ENCODE measurements at regions not wholly inside any gene's neighbourhood (a gene's known extent, or its start where the extent isn't known, plus 50 kb on each side); places are given as distances from the start of the nearest gene placed in this dataset.

DNA sequence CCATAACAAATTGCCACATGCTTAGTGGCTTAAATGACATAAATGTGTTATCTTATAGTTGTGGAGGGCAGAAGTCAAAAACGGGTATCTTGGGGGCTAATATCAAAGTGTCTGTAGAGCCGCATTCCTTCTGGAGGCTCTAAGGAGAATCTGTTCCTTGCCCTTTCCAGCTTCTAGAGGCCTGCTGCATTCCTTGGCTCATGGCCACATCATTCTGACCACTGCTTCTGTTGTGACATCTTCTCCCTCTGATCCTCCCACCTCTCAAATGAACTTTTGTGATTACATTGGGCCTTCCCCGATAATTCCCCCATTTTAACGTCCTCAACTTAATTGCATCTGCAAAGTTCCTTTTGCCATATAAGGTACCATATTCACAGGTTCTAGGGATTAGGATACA lies 76.1 kb downstream of the CYP26A1 start:
- no peak overlapping the region for H3K4me3 ChIP-seq (replicated peaks in 1 of 3; ENCODE audit: insufficient read depth in 1 of 3, low read depth in 1 of 3, low read length in 3 of 3)
- no peaks in the 10 kb centered on the region for H3K9me1 ChIP-seq (replicated peaks; ENCODE audit: control insufficient read depth, extremely low read depth, insufficient read depth, low read length)
- H3K79me2 ChIP-seq (ENCODE audit: control insufficient read depth, insufficient read depth, low read length) = no peaks in the 10 kb centered on the region
- no TSS peak for BruUV-seq (replicated peaks)
- CTCF ChIA-PET = no interaction called here
- no peak overlapping the region for H3K4me2 ChIP-seq (ENCODE audit: insufficient read depth, low read length)
- FAIRE-seq (no peak), DNase-seq (ENCODE audit: low read depth, low spot score) (no peak)
- H3K4me1 ChIP-seq (ENCODE audit: control insufficient read depth, extremely low read depth, insufficient read depth, low read length) = no peaks in the 10 kb centered on the region
- POLR2A ChIA-PET = no interaction called here
- no peaks in the 10 kb centered on the region for H3K9me3 ChIP-seq (replicated peaks; ENCODE audit: control insufficient read depth, insufficient read depth, low read length)
- H3K27me3 ChIP-seq (ENCODE audit: control insufficient read depth in 2 of 2, insufficient read depth in 2 of 2, low read length in 2 of 2) = peaks cover 7 to 10% of the 10 kb centered on the region in 2 experiments
- H3K36me3 ChIP-seq (ENCODE audit: control insufficient read depth in 2 of 2, extremely low read depth in 1 of 2, insufficient read depth in 2 of 2, low read length in 2 of 2) = no peaks in the 10 kb centered on the region
- no peak overlapping the region for H3K9ac ChIP-seq (replicated peaks; ENCODE audit: extremely low read depth, insufficient read depth, low read length)
- H4K20me1 ChIP-seq (replicated peaks; ENCODE audit: control insufficient read depth, extremely low read depth, insufficient read depth, low read length) = no peaks in the 10 kb centered on the region
- dilution Hi-C loops (cut with MboI; ENCODE audit: extremely low pct_ligation_motif_present, low sequenced_read_pairs) = no loop called here
- no peak overlapping the region for H3K27ac ChIP-seq (ENCODE audit: insufficient read depth, low read depth, low read length)
- no peak for TF ChIP-seq POLR2A (IDR thresholded peaks at IDR 0.05; ENCODE audit: low read depth, low read length)
- H2AFZ ChIP-seq (ENCODE audit: low read depth, low read length) = no peak overlapping the region
- intact Hi-C loops (cut with micrococcal nuclease) = no loop called here

GRCh38 chr10:93150289-93150688 lies 76.6 kb downstream of the CYP26A1 start:
- CTCF ChIA-PET = no interaction called here
- TF ChIP-seq EZH2 (IDR thresholded peaks at IDR 0.05; ENCODE audit: borderline replicate concordance, low read depth, low read length, severe bottlenecking) = no peak
- no peak for TF ChIP-seq JUN (IDR thresholded peaks at IDR 0.05; ENCODE audit: borderline replicate concordance, insufficient read depth, insufficient read length, low read depth)
- TF ChIP-seq, protein P1, sequence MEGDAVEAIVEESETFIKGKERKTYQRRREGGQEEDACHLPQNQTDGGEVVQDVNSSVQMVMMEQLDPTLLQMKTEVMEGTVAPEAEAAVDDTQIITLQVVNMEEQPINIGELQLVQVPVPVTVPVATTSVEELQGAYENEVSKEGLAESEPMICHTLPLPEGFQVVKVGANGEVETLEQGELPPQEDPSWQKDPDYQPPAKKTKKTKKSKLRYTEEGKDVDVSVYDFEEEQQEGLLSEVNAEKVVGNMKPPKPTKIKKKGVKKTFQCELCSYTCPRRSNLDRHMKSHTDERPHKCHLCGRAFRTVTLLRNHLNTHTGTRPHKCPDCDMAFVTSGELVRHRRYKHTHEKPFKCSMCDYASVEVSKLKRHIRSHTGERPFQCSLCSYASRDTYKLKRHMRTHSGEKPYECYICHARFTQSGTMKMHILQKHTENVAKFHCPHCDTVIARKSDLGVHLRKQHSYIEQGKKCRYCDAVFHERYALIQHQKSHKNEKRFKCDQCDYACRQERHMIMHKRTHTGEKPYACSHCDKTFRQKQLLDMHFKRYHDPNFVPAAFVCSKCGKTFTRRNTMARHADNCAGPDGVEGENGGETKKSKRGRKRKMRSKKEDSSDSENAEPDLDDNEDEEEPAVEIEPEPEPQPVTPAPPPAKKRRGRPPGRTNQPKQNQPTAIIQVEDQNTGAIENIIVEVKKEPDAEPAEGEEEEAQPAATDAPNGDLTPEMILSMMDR (IDR thresholded peaks at IDR 0.05; ENCODE audit: extremely low read depth in 1 of 2, insufficient read depth in 1 of 2, low read depth in 1 of 2, low read length in 2 of 2) = no peak
- no peak for TF ChIP-seq MYC (IDR thresholded peaks at IDR 0.05; ENCODE audit: low read depth, low read length)
- no peak for TF ChIP-seq FOS (IDR thresholded peaks at IDR 0.05; ENCODE audit: borderline replicate concordance, insufficient read depth, low read length)
- TF ChIP-seq, protein P2, sequence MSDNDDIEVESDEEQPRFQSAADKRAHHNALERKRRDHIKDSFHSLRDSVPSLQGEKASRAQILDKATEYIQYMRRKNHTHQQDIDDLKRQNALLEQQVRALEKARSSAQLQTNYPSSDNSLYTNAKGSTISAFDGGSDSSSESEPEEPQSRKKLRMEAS (IDR thresholded peaks at IDR 0.05; ENCODE audit: insufficient read depth, insufficient read length) = no peak
- DNase-seq (ENCODE audit: low read depth, low spot score) = no peak
- Histone ChIP-seq H3K36me3 (ENCODE audit: control insufficient read depth in 2 of 2, extremely low read depth in 1 of 2, insufficient read depth in 2 of 2, low read length in 2 of 2) (no peaks in the 10 kb centered on the region), H3K27ac (ENCODE audit: insufficient read depth, low read depth, low read length) (no peak overlapping the region), H3K9ac (replicated peaks; ENCODE audit: extremely low read depth, insufficient read depth, low read length) (no peak overlapping the region), H3K9me3 (replicated peaks; ENCODE audit: control insufficient read depth, insufficient read depth, low read length) (no peaks in the 10 kb centered on the region), H4K20me1 (replicated peaks; ENCODE audit: control insufficient read depth, extremely low read depth, insufficient read depth, low read length) (no peaks in the 10 kb centered on the region), H3K4me1 (ENCODE audit: control insufficient read depth, extremely low read depth, insufficient read depth, low read length) (no peaks in the 10 kb centered on the region), H3K79me2 (ENCODE audit: control insufficient read depth, insufficient read depth, low read length) (no peaks in the 10 kb centered on the region), H3K4me2 (ENCODE audit: insufficient read depth, low read length) (no peak overlapping the region), H3K4me3 (replicated peaks in 1 of 3; ENCODE audit: insufficient read depth in 1 of 3, low read depth in 1 of 3, low read length in 3 of 3) (no peak overlapping the region), H2AFZ (ENCODE audit: low read depth, low read length) (no peak overlapping the region), H3K27me3 (ENCODE audit: control insufficient read depth in 2 of 2, insufficient read depth in 2 of 2, low read length in 2 of 2) (peaks cover 7 to 10% of the 10 kb centered on the region in 2 experiments), H3K9me1 (replicated peaks; ENCODE audit: control insufficient read depth, extremely low read depth, insufficient read depth, low read length) (no peaks in the 10 kb centered on the region)
- BruUV-seq (replicated peaks) = no TSS peak
- intact Hi-C loops (cut with micrococcal nuclease) = no loop called here
- POLR2A ChIA-PET = no interaction called here
- dilution Hi-C loops (cut with MboI; ENCODE audit: extremely low pct_ligation_motif_present, low sequenced_read_pairs) = no loop called here
- no peak for FAIRE-seq
